SW480 (cell line): ENCODE measurements at regions not wholly inside any gene's neighbourhood (a gene's known extent, or its start where the extent isn't known, plus 50 kb on each side); places are given as distances from the start of the nearest gene placed in this dataset.

Source experiments
- DNase-seq: peaks from one replicate; pipeline ENCODE4 v3.0.0-alpha.2; 2016; ENCODE audit warnings: low spot score

GRCh38 chr9:16314476-16314875, 556.0 kb downstream of the BNC2 start:
- DNase-seq: no peak

DNA sequence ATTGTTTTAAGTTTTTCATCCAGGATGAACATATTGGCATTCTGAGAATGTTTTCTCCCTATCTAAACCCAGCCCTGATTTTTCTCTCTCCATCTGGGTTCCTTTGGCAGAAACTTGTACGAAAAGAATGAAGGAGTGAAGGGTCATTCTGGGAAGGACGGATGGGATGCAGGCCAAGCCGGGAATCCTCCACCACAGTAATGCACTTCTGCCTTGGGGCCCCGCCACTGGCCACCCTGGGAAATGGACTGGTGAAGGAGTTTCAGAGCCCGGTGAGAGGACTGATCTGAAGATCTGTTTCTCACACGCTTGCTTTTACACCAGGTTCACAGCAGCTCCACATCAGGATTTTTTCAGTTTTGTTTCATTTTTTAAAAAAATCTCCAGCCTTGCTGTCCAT, 554.8 kb downstream of the BNC2 start:
- no peak for DNase-seq

DNA sequence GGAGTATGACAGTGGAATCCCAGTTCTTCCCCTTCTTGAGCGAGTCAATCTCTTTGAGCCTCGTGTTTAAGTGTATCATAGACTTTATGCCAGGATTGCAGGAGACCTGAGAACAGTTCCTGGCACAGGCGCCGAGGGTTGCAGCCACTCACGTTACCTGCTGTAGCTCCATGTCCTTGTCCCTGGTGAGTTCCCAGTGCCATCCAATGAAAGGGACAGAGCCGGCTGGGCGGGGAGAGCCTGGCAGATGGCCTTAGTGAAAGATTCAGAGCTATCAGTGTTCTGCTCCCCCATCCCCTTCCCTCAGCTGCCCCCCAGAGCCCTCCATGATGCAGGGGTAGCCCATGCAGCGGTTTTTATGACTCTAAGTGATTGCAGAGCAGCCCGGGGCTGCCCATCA, 554.0 kb downstream of the BNC2 start:
- no peak for DNase-seq

- DNase-seq: no peak
Observed at GRCh38 chr9:16316911-16317817, 553.3 kb downstream of the BNC2 start.

DNA sequence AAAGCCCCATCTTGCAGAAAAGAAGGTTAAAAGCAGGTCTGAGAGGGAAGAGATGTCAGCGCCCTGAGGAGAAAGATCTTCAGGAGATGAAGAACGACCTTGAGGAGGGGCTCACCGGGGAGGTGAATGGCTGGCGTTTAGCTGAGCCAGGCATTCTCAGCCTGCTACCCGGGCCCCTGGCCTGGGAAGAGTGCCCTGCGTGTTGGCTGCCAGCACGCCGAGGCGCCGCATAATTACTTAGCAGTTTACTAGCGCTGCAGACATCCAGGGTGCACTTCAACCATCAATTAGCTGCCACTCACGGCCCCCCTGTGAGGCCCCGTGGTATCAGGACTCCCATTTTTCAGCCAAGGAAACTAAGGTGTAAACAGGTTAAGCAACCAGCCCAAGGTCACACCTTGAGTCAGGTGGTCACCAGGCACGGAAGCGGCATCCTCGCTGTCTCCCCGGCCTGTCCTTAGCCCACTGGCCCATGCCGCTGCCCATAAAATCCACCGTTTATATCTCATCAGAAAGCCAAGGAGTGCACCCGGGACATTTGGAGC, 551.9 kb downstream of the BNC2 start:
- DNase-seq: no peak

GRCh38 chr9:16319646-16320045, 550.8 kb downstream of the BNC2 start:
- no peak for DNase-seq

DNA sequence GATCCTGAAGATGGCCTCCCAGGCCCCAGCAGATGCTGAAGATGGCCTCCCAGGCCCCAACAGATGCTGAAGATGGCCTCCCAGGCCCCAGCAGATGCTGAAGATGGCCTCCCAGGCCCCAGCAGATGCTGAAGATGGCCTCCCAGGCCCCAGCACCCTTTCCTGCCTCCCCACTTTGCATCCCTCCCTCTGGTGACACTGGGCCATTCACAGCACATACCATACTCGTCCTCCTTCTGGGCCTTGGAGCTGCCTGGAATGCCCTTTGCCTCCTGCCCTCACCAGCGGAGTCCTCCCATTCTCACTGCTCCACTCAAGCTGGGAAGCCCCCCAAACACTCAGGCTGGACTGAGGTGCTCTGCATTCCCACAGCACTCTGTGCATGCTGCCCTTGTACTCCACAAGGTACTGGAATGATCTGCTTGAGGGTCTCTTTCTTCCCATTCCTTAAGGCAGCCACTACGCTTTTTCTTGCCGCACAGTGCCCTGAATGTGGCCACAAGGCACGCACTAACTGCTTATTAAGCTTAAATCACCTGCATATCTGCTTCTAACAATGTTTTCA, 550.0 kb downstream of the BNC2 start:
- no peak for DNase-seq

DNA sequence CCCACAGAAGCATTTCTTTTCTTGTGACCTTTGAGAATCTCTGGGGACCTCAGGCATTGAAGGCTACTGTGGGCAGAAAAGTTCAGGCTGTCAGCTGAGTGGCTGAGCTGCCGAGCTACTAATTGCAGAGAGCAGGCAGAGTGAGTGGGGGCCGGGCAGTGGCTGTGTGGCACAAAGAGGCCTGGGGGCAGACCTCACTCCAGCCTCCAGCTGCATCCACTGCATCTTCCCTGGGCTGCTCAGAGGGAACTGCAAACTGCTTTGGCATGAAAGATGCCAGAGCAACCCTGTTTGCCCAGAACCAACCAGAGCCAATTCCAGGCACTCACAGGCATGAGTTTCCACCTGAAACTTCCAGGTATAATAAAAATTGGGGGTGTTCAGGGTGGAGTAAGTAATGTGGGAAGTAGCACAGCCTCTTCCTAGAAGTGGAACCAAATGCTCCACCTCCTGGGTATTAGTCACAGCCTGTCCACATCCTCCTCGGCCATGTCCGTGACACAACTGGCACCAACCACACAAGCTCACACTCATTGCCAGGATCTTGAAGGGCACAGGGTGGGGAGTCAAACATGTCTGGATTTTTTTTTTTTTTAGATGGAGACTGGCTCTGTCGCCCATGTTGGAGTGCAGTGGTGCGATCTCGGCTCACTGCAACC, 548.9 kb downstream of the BNC2 start:
- peak; percentile 14 for DNase-seq

DNA sequence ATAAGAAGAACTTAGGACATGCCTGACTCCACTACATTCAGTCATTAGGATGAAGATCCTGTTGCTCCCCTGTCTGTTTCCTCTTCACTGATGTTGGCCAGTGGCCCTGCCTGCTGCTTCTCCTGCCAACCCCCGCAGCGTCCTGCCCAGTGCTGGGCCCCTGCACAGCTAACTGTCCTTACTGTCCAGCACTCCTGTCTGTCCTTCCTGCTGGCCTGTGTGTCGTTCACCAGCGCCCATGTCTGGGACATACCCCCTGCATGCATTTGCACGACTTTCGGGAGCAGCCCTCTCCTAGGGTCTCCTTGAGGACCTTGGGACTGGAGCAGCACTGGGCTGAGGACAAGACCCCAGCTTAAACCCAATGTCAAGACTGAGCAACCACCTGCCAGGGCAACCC, 547.6 kb downstream of the BNC2 start:
- DNase-seq: no peak

DNA sequence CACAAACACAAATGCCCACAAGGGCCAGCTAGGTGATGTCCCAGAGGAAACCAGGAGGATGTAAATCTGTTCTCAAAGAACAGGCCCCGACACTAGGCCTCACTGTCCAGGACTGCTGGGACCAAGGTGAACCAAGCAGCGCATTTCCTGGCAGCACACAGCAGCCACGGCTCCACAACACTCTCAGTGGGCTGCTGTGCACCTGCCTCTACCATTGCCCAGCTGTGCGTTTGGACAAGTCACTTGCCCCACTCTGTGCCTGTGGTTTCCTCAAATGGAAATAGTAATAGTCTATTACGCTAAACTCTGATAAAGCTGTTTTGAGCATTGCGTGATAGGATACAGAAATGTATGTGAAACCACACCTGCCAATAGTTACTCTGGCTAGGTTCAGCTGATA, 544.5 kb downstream of the BNC2 start:
- DNase-seq: no peak

- no peak for DNase-seq
Observed at GRCh38 chr9:16328349-16328748, 542.1 kb downstream of the BNC2 start.

DNA sequence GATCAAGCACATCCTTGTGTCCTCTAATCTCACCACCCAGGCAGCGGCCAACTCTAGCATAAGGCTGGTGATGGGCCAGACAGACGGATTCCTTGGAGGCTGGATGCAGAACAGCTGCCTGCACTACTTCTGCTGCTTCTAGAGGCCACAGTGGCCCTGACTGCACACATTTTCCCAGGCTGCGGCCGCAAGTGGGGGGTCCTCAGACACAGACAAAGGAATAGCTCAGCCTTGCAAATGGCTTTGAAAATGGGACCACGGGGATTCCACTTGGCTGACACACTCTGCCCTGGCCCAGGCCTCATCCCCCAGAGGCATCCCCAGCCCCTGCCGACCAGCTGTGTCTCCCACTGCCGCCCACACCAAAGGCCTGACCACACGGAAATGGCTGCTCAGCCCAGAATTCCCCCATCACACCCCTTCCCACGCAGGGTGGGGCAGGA, 540.8 kb downstream of the BNC2 start:
- no peak for DNase-seq

- DNase-seq: no peak
Observed at GRCh38 chr9:16331031-16331430, 539.4 kb downstream of the BNC2 start.

DNA sequence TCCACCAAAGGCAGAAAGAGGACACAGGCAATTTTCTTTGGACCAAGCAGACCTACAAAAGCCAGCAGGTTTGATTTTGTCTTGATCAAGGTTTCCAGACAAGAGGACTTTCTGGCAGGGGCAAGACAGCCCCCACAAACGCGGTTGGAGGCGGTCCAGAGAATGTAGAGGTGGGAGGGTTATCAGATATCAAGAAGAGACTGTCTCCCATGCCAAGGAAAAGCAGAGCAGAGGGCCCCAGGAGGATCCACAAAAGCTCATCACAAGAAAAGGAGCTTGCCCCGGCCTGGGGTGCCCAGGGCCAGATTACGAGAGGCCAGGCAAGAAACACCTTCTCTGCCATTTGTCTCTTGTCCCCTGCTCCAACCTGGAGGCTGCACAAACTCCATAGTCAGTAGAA, 538.9 kb downstream of the BNC2 start:
- no peak for DNase-seq

DNA sequence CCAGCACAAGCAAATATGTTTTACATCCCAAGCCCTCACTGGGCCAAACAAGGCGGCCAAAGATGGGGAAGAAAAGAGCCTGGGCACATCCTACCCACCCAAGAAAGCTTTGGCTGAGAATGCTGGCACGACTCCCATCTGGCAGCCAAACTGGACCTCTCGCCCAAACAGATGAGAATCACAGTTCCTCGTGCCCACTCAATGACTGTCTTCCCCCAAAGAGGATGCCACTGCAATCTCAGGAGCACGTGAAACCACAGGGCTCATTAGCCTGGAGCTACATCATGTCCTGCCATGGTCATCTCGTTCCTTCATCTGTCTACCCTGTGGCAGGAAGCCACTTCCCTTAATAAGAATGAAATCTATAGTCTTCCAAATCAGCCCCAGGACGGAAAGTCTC, 536.8 kb downstream of the BNC2 start:
- DNase-seq: no peak

GRCh38 chr9:16335788-16336580, 534.5 kb downstream of the BNC2 start:
- peak; percentile 6 for DNase-seq

DNA sequence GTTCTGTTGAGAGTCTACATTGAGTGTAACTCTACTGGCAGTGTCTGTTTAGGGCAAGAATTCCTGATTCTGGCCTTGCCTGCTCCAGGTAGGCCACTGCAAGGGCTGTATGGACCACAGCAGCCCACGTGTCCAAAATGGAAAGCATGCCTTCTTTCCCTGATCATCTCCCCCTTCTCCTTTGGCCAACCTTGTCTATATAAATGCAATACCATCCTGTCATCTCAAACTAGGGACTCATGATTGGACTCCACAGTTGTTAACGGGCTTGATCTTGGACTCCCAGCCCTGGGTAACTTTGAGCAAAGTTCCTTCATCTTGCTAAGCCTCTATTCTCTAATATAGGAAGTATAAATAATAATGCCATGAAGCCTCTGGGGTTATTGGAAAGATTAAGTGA, 533.6 kb downstream of the BNC2 start:
- no peak for DNase-seq

DNA sequence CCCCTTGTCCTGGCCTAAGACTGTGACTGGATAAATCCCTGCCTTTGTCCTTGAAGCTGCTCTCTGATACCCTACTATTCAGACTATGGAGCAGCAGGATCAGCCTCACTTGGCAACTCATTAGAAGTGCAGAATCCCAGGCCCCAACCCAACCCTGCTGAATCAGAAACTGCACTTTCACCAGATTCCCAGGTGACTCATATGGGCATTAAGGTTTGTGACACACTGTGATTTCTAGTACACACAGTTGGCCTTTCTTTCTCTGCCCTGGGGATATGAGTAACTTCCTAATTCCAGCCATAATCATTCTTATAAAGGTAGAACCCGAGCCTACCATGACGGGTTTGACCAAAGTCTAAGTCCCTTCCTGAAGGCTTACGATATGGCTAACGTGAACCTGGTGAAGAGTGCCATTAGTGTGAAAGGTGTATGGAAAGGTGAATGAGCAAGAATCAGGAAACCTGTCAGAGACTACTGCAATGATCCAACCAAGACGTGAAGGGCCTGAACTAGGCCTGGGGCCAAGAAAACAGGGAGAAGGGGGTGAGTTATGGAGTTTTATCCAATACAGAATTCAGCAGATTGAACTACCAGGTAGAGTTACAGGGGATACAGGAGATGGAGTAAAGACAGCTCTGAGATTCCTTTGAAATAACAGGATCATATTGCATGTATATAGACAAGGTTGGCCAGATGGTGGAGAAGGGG, 533.0 kb downstream of the BNC2 start:
- DNase-seq: peak; percentile 39

- no peak for DNase-seq
Observed at GRCh38 chr9:16341177-16341576, 529.3 kb downstream of the BNC2 start.

- DNase-seq: no peak
Observed at GRCh38 chr9:16342246-16343020, 528.0 kb downstream of the BNC2 start.
